MM.1S (cell line): ENCODE measurements at regions not wholly inside any gene's neighbourhood (a gene's known extent, or its start where the extent isn't known, plus 50 kb on each side); places are given as distances from the start of the nearest gene placed in this dataset.

Experiments
- CTCF ChIP-seq: fragments of 300-600 bp; sonication (generic); IDR thresholded peaks from 2 replicates; pipeline ENCODE4 v1.5.1; 2016; ENCODE audit warnings: antibody characterized with exemption, low read length, mixed read lengths
- EZH2phosphoT487 ChIP-seq: fragments of 300-600 bp; sonication (generic); IDR thresholded peaks from 2 replicates; pipeline ENCODE4 v1.6.1; 2018; ENCODE audit warnings: antibody characterized with exemption, low read length

- no peak for TF ChIP-seq CTCF
- TF ChIP-seq EZH2phosphoT487 = no peak
Observed at GRCh38 chr9:3118081-3118480, 274.2 kb upstream of the PUM3 start.
